Tibial nerve (tissue), 4 donors: ENCODE measurements at regions not wholly inside any gene's neighbourhood (a gene's known extent, or its start where the extent isn't known, plus 50 kb on each side); places are given as distances from the start of the nearest gene placed in this dataset.

Experiments used
- EP300 ChIP-seq, 2 donors: sonication (generic); formaldehyde crosslinking; IDR thresholded peaks; one replicate each; pipeline ENCODE4 v1.6.1; 2017; ENCODE audit warnings: antibody characterized with exemption in 2 of 2, mild to moderate bottlenecking in 1 of 2
- POLR2A ChIP-seq, 2 donors: fragments of 450-650 bp; IDR thresholded peaks; one replicate each; pipeline ENCODE4 v1.6.1; 2017; ENCODE audit warnings: antibody characterized with exemption in 2 of 2, mild to moderate bottlenecking in 2 of 2, moderate library complexity in 2 of 2
- TF ChIP-seq, protein P1 (sequence below), 5 experiments: fragments of 200-600 bp in 3 of 5; fragments of 450-650 bp in 2 of 5; sonication (generic) in 3 of 5; IDR thresholded peaks; one replicate each; pipeline ENCODE4 v1.5.1; 2016 to 2019; ENCODE audit warnings: antibody characterized with exemption in 5 of 5, mild to moderate bottlenecking in 3 of 5, moderate library complexity in 2 of 5

DNA sequence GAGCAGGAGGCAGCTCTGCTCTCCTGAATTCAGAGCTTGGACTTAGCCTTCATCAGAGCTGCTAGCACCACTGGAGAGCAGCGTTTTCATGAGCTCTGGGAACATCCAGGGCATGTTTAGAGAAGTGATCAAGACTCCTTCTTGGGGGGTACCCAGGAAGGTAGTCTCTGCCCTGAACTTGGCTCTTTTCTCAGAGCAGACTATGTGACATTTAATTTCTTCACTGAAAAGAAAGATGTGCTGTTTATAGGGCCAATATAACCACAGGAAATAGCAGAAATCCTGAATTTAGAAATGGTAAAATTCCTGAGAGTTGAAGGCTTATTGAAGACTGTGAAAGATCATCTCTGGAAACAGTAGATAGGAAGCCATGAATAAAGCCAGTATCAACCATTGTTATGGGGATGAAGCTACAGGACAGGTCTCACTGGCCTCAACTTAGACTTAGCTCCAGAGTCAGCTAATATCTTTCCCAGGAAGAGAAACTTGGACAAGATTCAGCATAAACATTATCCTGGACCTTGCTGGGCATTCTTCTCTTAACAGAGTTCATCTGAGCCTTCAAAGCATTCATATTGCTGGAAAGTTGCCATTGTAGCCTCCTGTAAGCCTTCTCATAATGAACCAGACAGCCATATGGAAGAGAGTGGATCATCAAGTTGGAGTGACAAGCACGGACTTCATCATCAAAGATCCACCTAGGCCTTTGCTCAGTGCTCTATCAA is 386.6 kb upstream of the THBS1 start:
- no peak for TF ChIP-seq POLR2A (IDR thresholded peaks at IDR 0.05)
- TF ChIP-seq, protein P1, sequence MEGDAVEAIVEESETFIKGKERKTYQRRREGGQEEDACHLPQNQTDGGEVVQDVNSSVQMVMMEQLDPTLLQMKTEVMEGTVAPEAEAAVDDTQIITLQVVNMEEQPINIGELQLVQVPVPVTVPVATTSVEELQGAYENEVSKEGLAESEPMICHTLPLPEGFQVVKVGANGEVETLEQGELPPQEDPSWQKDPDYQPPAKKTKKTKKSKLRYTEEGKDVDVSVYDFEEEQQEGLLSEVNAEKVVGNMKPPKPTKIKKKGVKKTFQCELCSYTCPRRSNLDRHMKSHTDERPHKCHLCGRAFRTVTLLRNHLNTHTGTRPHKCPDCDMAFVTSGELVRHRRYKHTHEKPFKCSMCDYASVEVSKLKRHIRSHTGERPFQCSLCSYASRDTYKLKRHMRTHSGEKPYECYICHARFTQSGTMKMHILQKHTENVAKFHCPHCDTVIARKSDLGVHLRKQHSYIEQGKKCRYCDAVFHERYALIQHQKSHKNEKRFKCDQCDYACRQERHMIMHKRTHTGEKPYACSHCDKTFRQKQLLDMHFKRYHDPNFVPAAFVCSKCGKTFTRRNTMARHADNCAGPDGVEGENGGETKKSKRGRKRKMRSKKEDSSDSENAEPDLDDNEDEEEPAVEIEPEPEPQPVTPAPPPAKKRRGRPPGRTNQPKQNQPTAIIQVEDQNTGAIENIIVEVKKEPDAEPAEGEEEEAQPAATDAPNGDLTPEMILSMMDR (IDR thresholded peaks at IDR 0.05): no peak
- TF ChIP-seq EP300 (IDR thresholded peaks at IDR 0.05): no peak
